Lower lobe of right lung (tissue), 2 donors: ENCODE measurements at regions not wholly inside any gene's neighbourhood (a gene's known extent, or its start where the extent isn't known, plus 50 kb on each side); places are given as distances from the start of the nearest gene placed in this dataset.

Experiments
- ATAC-seq, 2 donors: fragments of 200-7000 bp; cut with Tn5 transposase; one replicate each; pipeline ENCODE4 v1.9.1; 2020 to 2022; ENCODE audit warnings: mild to moderate bottlenecking in 2 of 2, moderate library complexity in 2 of 2
- DNase-seq: peaks from one replicate; pipeline ENCODE4 v3.0.0-alpha.2; 2020
- H3K27ac ChIP-seq: fragments of 200-600 bp; one replicate; pipeline ENCODE4 v1.8.0; 2022
- H3K27me3 ChIP-seq: fragments of 200-600 bp; one replicate; pipeline ENCODE4 v1.8.0; 2022; ENCODE audit warnings: low read depth
- H3K36me3 ChIP-seq: fragments of 200-600 bp; one replicate; pipeline ENCODE4 v1.8.0; 2022; ENCODE audit warnings: mild to moderate bottlenecking
- H3K4me1 ChIP-seq: fragments of 200-600 bp; one replicate; pipeline ENCODE4 v1.8.0; 2022
- H3K4me3 ChIP-seq: fragments of 200-600 bp; one replicate; pipeline ENCODE4 v1.8.0; 2022; ENCODE audit warnings: mild to moderate bottlenecking
- H3K9me3 ChIP-seq: fragments of 200-600 bp; one replicate; pipeline ENCODE4 v1.8.0; 2022
- intact Hi-C: fragments of 100-400 bp; cut with DNase I; formaldehyde crosslinking; loops from one replicate; pipeline ENCODE4 v1.11.0; 2022
- TF ChIP-seq, protein P1 (sequence below): fragments of 200-600 bp; IDR thresholded peaks from one replicate; pipeline ENCODE4 v1.8.0; 2022; ENCODE audit warnings: antibody characterized with exemption, mild to moderate bottlenecking
- donor health status: DM: no; HTN: yes; CAD: no; lungs with severe emphysema.

DNA sequence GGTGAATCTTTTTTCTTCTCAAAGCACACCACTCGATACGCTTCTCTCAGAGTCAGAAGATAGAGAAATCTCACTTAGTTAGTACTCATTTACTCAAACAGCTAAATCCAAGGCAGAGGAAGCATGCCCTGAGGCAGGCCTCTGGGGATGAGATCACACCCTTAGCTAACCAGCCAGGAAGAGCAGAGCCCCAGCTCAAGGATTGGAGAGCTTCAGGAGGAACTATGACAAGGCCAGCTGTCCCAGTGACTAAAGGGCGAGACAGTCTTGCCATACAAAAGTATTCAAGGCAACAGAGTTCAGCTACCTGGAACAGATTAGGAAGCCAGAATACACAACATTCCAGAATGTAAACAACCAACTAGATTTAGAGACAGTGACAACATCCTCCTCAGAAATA lies 197.7 kb upstream of the CCDC196 start:
- intact Hi-C loops = no loop called here
- Histone ChIP-seq H3K27me3 (no peaks in the 10 kb centered on the region), H3K4me3 (no peak overlapping the region), H3K36me3 (no peaks in the 10 kb centered on the region), H3K4me1 (no peaks in the 10 kb centered on the region), H3K9me3 (no peaks in the 10 kb centered on the region), H3K27ac (no peak overlapping the region)
- DNase-seq (no peak), ATAC-seq (no peak)
- TF ChIP-seq, protein P1, sequence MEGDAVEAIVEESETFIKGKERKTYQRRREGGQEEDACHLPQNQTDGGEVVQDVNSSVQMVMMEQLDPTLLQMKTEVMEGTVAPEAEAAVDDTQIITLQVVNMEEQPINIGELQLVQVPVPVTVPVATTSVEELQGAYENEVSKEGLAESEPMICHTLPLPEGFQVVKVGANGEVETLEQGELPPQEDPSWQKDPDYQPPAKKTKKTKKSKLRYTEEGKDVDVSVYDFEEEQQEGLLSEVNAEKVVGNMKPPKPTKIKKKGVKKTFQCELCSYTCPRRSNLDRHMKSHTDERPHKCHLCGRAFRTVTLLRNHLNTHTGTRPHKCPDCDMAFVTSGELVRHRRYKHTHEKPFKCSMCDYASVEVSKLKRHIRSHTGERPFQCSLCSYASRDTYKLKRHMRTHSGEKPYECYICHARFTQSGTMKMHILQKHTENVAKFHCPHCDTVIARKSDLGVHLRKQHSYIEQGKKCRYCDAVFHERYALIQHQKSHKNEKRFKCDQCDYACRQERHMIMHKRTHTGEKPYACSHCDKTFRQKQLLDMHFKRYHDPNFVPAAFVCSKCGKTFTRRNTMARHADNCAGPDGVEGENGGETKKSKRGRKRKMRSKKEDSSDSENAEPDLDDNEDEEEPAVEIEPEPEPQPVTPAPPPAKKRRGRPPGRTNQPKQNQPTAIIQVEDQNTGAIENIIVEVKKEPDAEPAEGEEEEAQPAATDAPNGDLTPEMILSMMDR = no peak

DNA sequence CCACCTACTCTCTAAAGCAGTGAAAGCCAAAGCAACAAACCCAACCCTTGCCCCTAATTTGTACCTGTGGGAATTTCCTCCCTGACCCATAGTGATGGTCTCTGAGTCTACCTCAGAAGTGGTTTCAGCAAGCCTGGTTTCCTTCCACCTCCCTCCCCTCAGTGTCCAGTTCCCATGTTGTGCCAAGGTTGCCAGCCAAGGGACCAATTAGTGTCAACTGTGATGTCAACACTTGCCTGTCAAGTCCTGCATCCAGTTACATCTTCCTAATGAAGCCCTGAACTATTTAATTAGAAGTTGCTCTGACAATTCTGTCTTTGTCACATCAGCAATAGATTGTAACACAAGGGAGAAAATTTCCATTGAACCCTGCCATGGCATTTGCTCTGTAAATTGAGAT lies 194.4 kb upstream of the CCDC196 start:
- H3K9me3 ChIP-seq = no peaks in the 10 kb centered on the region
- DNase-seq (no peak), ATAC-seq (no peak)
- no peak overlapping the region for H3K4me3 ChIP-seq
- no peaks in the 10 kb centered on the region for H3K36me3 ChIP-seq
- TF ChIP-seq, protein P1 = no peak
- no peak overlapping the region for H3K27ac ChIP-seq
- H3K4me1 ChIP-seq = no peaks in the 10 kb centered on the region
- no peaks in the 10 kb centered on the region for H3K27me3 ChIP-seq
- intact Hi-C loops = no loop called here

DNA sequence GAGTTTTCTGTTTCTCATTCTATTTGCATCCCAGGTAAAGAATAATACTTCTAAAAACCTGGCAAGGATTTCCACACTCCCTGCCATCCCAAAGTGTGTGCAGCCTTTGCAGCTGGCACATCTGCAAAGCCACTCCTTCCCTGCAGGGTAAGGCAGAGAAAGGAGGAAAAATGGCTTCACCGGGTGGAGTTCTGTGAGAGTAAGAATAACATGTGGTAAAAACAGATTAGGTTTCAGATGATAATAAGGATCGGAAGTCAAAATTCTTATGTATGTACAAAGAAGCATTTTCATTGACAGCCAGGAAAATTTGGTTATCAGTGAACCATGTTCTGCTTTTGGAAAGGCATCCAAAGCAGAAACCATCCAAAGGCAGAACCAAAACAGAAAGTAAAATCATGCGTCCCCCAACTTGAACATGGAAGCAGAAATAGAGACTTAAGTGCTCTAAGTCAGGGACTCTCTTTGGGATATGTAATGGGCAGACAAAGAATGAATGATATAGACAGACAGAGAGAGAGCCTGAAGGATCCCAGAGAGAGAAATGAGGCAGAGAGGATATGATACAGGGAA lies 192.6 kb upstream of the CCDC196 start:
- no peaks in the 10 kb centered on the region for H3K27me3 ChIP-seq
- H3K9me3 ChIP-seq = no peaks in the 10 kb centered on the region
- DNase-seq = no peak
- no peaks in the 10 kb centered on the region for H3K36me3 ChIP-seq
- H3K4me1 ChIP-seq = no peaks in the 10 kb centered on the region
- H3K4me3 ChIP-seq = no peak overlapping the region
- ATAC-seq = no peak
- TF ChIP-seq, protein P1 = no peak
- intact Hi-C loops = no loop called here
- no peak overlapping the region for H3K27ac ChIP-seq

DNA sequence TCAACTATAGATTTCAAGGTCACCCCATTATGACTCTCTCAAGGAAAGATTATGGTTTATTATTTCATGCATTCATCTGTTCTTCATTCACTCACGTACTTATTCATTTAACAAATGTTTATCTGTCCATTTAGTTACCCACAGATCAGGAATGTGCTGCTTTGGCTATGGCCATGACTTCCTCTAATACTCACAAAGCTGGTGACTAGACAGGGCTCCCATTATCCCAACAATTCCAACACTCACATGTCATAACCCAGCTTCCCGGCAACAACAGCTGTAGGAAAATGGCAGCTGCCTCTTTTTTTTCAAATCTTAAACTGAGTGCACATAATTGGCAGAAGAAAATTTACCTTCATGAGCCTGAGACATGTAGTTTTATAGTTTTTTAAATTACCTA lies 190.8 kb upstream of the CCDC196 start:
- H3K9me3 ChIP-seq = no peaks in the 10 kb centered on the region
- DNase-seq (no peak), ATAC-seq (no peak)
- H3K27ac ChIP-seq = no peak overlapping the region
- no peaks in the 10 kb centered on the region for H3K27me3 ChIP-seq
- TF ChIP-seq, protein P1 = no peak
- intact Hi-C loops = no loop called here
- H3K4me3 ChIP-seq = no peak overlapping the region
- H3K36me3 ChIP-seq = no peaks in the 10 kb centered on the region
- no peaks in the 10 kb centered on the region for H3K4me1 ChIP-seq

DNA sequence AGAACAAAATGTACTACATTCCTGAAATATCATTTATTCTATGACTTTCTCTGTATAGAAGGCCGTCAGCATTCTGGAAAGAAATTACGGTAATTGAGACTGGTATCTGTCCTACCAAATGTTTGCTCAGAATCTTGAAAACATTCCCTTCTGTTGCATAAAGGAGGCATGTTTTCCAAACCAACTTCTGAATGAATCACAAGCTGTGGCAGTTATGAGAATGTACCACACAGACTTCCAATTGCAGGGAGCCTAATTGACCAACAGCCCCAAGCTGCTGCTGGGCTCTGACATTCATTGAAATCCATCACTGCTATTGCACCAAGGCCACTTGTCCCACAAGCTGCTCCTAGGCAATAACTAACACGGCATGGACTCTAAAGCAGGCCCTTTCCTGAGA lies 185.3 kb upstream of the CCDC196 start:
- intact Hi-C loops = no loop called here

More for the DNA sequence above, 185.3 kb upstream of the CCDC196 start:
- ATAC-seq (no peak), DNase-seq (no peak)
- Histone ChIP-seq H3K9me3 (peaks cover 3% of the 10 kb centered on the region), H3K27me3 (no peaks in the 10 kb centered on the region), H3K4me3 (no peak overlapping the region), H3K4me1 (no peaks in the 10 kb centered on the region), H3K36me3 (no peaks in the 10 kb centered on the region), H3K27ac (no peak overlapping the region)
- TF ChIP-seq, protein P1 = no peak
